GM23338 (cell line): ENCODE measurements at regions not wholly inside any gene's neighbourhood (a gene's known extent, or its start where the extent isn't known, plus 50 kb on each side); places are given as distances from the start of the nearest gene placed in this dataset.
A peak's percentile ranks its signal among the peaks of the same experiment; 100 is the strongest.

Experiments used
- ATAC-seq: fragments of 200-7000 bp; cut with Tn5 transposase; 3 replicates; pipeline ENCODE4 v1.9.1; 2020
- DNase-seq: peaks from one replicate; pipeline ENCODE4 v3.0.0-alpha.2; 2015; ENCODE audit warnings: low spot score
- H2AFZ ChIP-seq: fragments of 200-600 bp; sonication (generic); 2 replicates; pipeline ENCODE4 v1.8.0; 2016; ENCODE audit warnings: antibody characterized with exemption, mild to moderate bottlenecking, moderate library complexity
- H3F3A ChIP-seq: fragments of 200-600 bp; sonication (generic); replicated peaks from 2 replicates; pipeline ENCODE4 v1.8.0; 2017; ENCODE audit warnings: antibody characterized with exemption, mixed run types, low read depth
- H3K27ac ChIP-seq: fragments of 200-600 bp; sonication (generic); 2 replicates; pipeline ENCODE4 v1.6.1; 2016; ENCODE audit warnings: low read depth
- H3K27me3 ChIP-seq: fragments of 200-600 bp; sonication (generic); 2 replicates; pipeline ENCODE4 v1.8.0; 2016; ENCODE audit warnings: mild to moderate bottlenecking, mixed run types, moderate library complexity; ENCODE audit not compliant: insufficient read depth
- H3K36me3 ChIP-seq: fragments of 200-600 bp; sonication (generic); 2 replicates; pipeline ENCODE4 v1.8.0; 2016; ENCODE audit warnings: mild to moderate bottlenecking; ENCODE audit not compliant: insufficient read depth
- H3K4me1 ChIP-seq: fragments of 200-600 bp; sonication (generic); 2 replicates; pipeline ENCODE4 v1.8.0; 2016; ENCODE audit warnings: mild to moderate bottlenecking, moderate library complexity; ENCODE audit not compliant: insufficient read depth
- H3K4me2 ChIP-seq: fragments of 200-600 bp; sonication (generic); 2 replicates; pipeline ENCODE4 v1.7.1; 2017; ENCODE audit warnings: mixed run types
- H3K4me3 ChIP-seq: fragments of 200-600 bp; sonication (generic); 2 replicates; pipeline ENCODE4 v1.6.1; 2016; ENCODE audit warnings: mixed run types
- H3K79me2 ChIP-seq: fragments of 200-600 bp; sonication (generic); replicated peaks from 2 replicates; pipeline ENCODE4 v1.8.0; 2017; ENCODE audit warnings: mild to moderate bottlenecking; ENCODE audit not compliant: insufficient read depth
- H3K9me2 ChIP-seq: fragments of 200-600 bp; sonication (generic); 2 replicates; pipeline ENCODE4 v1.8.0; 2017; ENCODE audit not compliant: insufficient read depth
- H4K20me1 ChIP-seq: fragments of 200-600 bp; sonication (generic); replicated peaks from 2 replicates; pipeline ENCODE4 v1.8.0; 2017; ENCODE audit warnings: mild to moderate bottlenecking; ENCODE audit not compliant: insufficient read depth
- H3K27ac Mint-ChIP-seq: 2 replicates; pipeline ENCODE4 v1.8.0; 2020; ENCODE audit warnings: inconsistent platforms, mild to moderate bottlenecking, moderate library complexity, mixed read lengths
- H3K27me3 Mint-ChIP-seq: 3 replicates; pipeline ENCODE4 v1.8.0; 2022; ENCODE audit warnings: low read depth, mild to moderate bottlenecking, moderate library complexity, mixed read lengths, inconsistent platforms; ENCODE audit not compliant: insufficient read depth, poor library complexity
- H3K36me3 Mint-ChIP-seq: 3 replicates; pipeline ENCODE4 v1.8.0; 2021; ENCODE audit warnings: low read depth, mild to moderate bottlenecking, inconsistent platforms, moderate library complexity, mixed read lengths
- H3K4me1 Mint-ChIP-seq: 3 replicates; pipeline ENCODE4 v1.8.0; 2020; ENCODE audit warnings: mild to moderate bottlenecking, inconsistent platforms, mixed read lengths
- H3K4me3 Mint-ChIP-seq: 3 replicates; pipeline ENCODE4 v1.8.0; 2021; ENCODE audit warnings: moderate library complexity, mild to moderate bottlenecking, inconsistent platforms, mixed read lengths
- H3K9me3 Mint-ChIP-seq: 3 replicates; pipeline ENCODE4 v1.8.0; 2020; ENCODE audit warnings: moderate library complexity, mild to moderate bottlenecking, inconsistent platforms, mixed read lengths
- CREB1 ChIP-seq: fragments of 250-450 bp; sonication (Bioruptor Pico); IDR thresholded peaks from 2 replicates; pipeline ENCODE4 v1.5.0; 2020; ENCODE audit warnings: low read depth, mild to moderate bottlenecking, moderate library complexity
- CTCF ChIP-seq, 2 experiments: fragments of 200-600 bp in 1 of 2; sonication (generic) in 1 of 2; conservative IDR thresholded peaks; 2 replicates each; pipeline versions ENCODE4 v1.5.1 to v1.6.1; 2016 to 2017; ENCODE audit warnings: antibody characterized with exemption in 2 of 2, low read depth in 2 of 2, mild to moderate bottlenecking in 2 of 2, moderate library complexity in 1 of 2
- ETS1 ChIP-seq: IDR thresholded peaks from 2 replicates; pipeline ENCODE4 v1.6.1; 2016; ENCODE audit warnings: antibody characterized with exemption
- EZH2 ChIP-seq: fragments of 200-600 bp; sonication (generic); IDR thresholded peaks from one replicate; pipeline ENCODE4 v1.8.0; 2017; ENCODE audit warnings: antibody characterized with exemption, mild to moderate bottlenecking, low read depth; ENCODE audit not compliant: unreplicated experiment
- EZH2phosphoT487 ChIP-seq: fragments of 200-600 bp; sonication (generic); IDR thresholded peaks from one replicate; pipeline ENCODE4 v1.8.1; 2018; ENCODE audit warnings: antibody characterized with exemption; ENCODE audit not compliant: unreplicated experiment
- JUNB ChIP-seq: IDR thresholded peaks from one replicate; pipeline ENCODE4 v1.6.1; 2016; ENCODE audit warnings: antibody characterized with exemption; ENCODE audit not compliant: unreplicated experiment
- NANOG ChIP-seq: IDR thresholded peaks from 2 replicates; pipeline ENCODE4 v1.6.1; 2016; ENCODE audit warnings: antibody characterized with exemption, borderline replicate concordance
- POLR2AphosphoS5 ChIP-seq: IDR thresholded peaks from 2 replicates; pipeline ENCODE4 v1.6.1; 2016; ENCODE audit warnings: antibody characterized with exemption, low read depth
- STAT1 ChIP-seq: IDR thresholded peaks from one replicate; pipeline ENCODE4 v1.6.1; 2016; ENCODE audit warnings: antibody characterized with exemption; ENCODE audit not compliant: unreplicated experiment
- ZNF114 ChIP-seq: fragments of 250-450 bp; sonication (Bioruptor Pico); IDR thresholded peaks from 2 replicates; pipeline ENCODE4 v1.5.0; 2020; ENCODE audit warnings: mild to moderate bottlenecking, moderate library complexity
- ZNF331 ChIP-seq: fragments of 250-450 bp; sonication (Bioruptor Pico); IDR thresholded peaks from 2 replicates; pipeline ENCODE4 v1.5.0; 2020; ENCODE audit warnings: low read depth, mild to moderate bottlenecking, moderate library complexity
- ZNF462 ChIP-seq: fragments of 250-450 bp; sonication (Bioruptor Pico); IDR thresholded peaks from 2 replicates; pipeline ENCODE4 v1.5.0; 2020; ENCODE audit warnings: mild to moderate bottlenecking, moderate library complexity

- no peak for TF ChIP-seq ZNF114
- TF ChIP-seq EZH2phosphoT487: no peak
- TF ChIP-seq EZH2: no peak
These were observed 102.4 kb upstream of the KLF6 start (continued) for GRCh38 chr10:3887404-3887803.

- H3K9me3 Mint-ChIP-seq: peaks cover 5% of the 10 kb centered on the region; the same call in 2 of the 3 replicates
- H3K4me3 ChIP-seq: no peak overlapping the region
- no peak overlapping the region; the same call in 2 of the 3 replicates for H3K4me3 Mint-ChIP-seq
- no peaks in the 10 kb centered on the region for H4K20me1 ChIP-seq
- H3K4me1 Mint-ChIP-seq: peaks cover 38% of the 10 kb centered on the region
- peaks cover 14% of the 10 kb centered on the region for H3K4me1 ChIP-seq
- TF ChIP-seq NANOG: no peak
- no peak for TF ChIP-seq POLR2AphosphoS5
- no peak for TF ChIP-seq JUNB
- TF ChIP-seq CTCF (conservative IDR thresholded peaks at IDR 0.05; ENCODE audit: low read depth in 2 of 2): no peak
- TF ChIP-seq ZNF462 (CRISPR knock-in tag): no peak
- TF ChIP-seq EZH2: no peak
- TF ChIP-seq CREB1 (CRISPR knock-in tag): no peak
- TF ChIP-seq STAT1: no peak
- TF ChIP-seq ETS1: no peak
- TF ChIP-seq ZNF331 (CRISPR knock-in tag): no peak
- H2AFZ ChIP-seq: 0 out of 2 replicates have a peak overlapping the region, but pooled peaks have one; percentile 15
- no peak overlapping the region for H3K4me2 ChIP-seq
- peak overlapping the region; percentile 45; the same call in 1 of the 2 replicates for H3K27ac Mint-ChIP-seq
- H3K36me3 ChIP-seq: no peaks in the 10 kb centered on the region
- ATAC-seq: no peak
- H3K27ac ChIP-seq: no peak overlapping the region
- H3K9me2 ChIP-seq: 0 out of 2 replicates have a peak, but pooled peaks cover 8% of the 10 kb centered on the region
- DNase-seq: no peak
- H3K27me3 ChIP-seq: no peaks in the 10 kb centered on the region
- no peaks in the 10 kb centered on the region for H3K79me2 ChIP-seq
- H3K27me3 Mint-ChIP-seq: peaks cover 9% of the 10 kb centered on the region
- no peaks in the 10 kb centered on the region for H3F3A ChIP-seq
- H3K36me3 Mint-ChIP-seq: peaks cover 5% of the 10 kb centered on the region; the same call in 2 of the 3 replicates
These were observed 101.7 kb upstream of the KLF6 start for GRCh38 chr10:3886641-3887251.
